ENCODE measurements at regions not wholly inside any gene's neighbourhood (a gene's known extent, or its start where the extent isn't known, plus 50 kb on each side); places are given as distances from the start of the nearest gene placed in this dataset.

GRCh38 chr3:139824864-139825263 lies 110.1 kb upstream of the CLSTN2 start:
- H3K4me3 ChIP-seq (ENCODE audit: control insufficient read depth, low read depth, low read length) = no peak overlapping the region
- no peak for TF ChIP-seq CTCF (conservative IDR thresholded peaks at IDR 0.05; ENCODE audit: control insufficient read depth, insufficient read depth, low read depth, low read length)
- no peak for DNase-seq (ENCODE audit: low read depth)

DNA sequence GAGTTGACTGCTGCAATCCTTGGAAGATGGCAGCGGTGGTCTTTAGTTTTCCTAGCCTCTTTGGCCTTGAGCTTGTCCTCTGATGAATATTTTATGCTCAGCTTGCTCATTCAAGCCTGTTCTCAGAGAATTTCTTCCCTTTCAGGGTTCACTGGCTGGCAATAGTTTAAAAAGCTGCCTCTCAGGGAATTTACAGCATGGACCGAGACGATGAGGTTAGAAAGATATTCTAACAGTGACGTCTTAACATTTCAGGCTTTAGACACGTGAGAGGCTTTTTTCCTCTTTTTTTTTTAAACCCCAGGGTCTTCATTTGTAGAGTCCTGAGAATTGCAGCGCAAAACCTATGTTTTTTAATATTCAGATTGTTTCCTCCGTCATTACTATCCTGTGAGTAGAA lies 120.3 kb upstream of the CLSTN2 start:
- no peak overlapping the region for H3K4me3 ChIP-seq (ENCODE audit: control insufficient read depth, low read depth, low read length)
- no peak for TF ChIP-seq CTCF (conservative IDR thresholded peaks at IDR 0.05; ENCODE audit: control insufficient read depth, insufficient read depth, low read depth, low read length)
- no peak for DNase-seq (ENCODE audit: low read depth)

DNA sequence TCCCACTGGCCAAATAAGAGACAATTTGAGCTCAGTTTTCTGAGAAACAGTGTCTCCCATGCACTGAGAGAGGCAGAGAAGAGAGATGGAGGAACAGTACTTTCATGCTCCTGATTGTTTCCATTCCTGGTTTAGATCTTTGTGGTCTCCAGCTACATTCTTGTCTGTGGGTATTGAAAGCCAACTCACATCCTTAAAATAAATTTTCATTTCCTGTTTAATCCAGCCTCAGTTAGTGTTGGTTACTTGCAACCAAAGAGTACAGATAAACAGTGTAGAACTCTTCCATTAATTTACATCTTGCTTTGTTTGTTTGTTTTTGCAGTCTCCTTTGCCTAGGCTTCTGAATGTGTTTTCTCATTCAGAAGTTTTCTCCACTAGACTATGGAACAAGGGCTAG lies 123.7 kb upstream of the CLSTN2 start:
- TF ChIP-seq CTCF (conservative IDR thresholded peaks at IDR 0.05; ENCODE audit: control insufficient read depth, insufficient read depth, low read depth, low read length) = no peak
- no peak for DNase-seq (ENCODE audit: low read depth)
- H3K4me3 ChIP-seq (ENCODE audit: control insufficient read depth, low read depth, low read length) = no peak overlapping the region

DNA sequence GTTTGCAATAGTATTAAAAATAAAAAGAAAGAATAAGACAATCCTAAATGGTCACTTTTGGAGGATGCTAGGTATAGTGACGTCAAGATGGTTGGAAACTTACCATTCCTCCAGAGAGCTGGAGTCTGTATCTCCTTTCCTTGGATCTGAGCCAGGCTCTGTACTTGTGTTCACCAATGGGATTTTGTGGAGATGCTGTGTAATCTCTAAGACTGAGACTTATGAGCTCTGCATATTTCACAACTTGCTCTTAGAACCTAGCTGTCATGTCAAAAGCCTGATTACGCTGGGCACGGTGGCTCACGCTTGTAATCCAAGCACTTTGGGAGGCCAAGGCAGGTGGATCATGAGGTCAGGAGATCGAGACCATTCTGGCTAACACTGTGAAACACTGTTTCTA lies 126.8 kb upstream of the CLSTN2 start:
- H3K4me3 ChIP-seq (ENCODE audit: control insufficient read depth, low read depth, low read length) = no peak overlapping the region
- no peak for DNase-seq (ENCODE audit: low read depth)

DNA sequence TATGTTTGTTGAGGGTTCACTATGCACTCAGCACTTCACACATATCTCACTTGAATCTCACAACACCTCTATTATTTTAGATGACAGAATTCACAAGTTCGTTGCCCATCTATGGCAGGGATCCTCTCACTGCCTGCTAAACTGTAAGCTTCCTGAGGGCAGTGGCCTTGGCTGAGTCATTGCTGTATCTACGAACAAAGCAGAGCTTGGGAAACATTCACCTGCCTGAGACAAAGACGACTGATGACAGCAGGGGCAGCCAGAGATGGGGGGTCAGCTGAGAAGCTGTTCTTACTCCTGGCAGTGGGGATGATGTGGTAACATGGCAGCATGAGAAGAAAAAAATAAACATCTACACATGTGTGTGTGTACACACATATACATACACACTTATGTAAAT lies 125.5 kb upstream of the NMNAT3 start:
- TF ChIP-seq CTCF (conservative IDR thresholded peaks at IDR 0.05; ENCODE audit: control insufficient read depth, insufficient read depth, low read depth, low read length) = no peak
- H3K4me3 ChIP-seq (ENCODE audit: control insufficient read depth, low read depth, low read length) = no peak overlapping the region
- DNase-seq (ENCODE audit: low read depth) = no peak

More for the DNA sequence above, 126.8 kb upstream of the CLSTN2 start:
- TF ChIP-seq CTCF (conservative IDR thresholded peaks at IDR 0.05; ENCODE audit: control insufficient read depth, insufficient read depth, low read depth, low read length) = no peak

GRCh38 chr3:139797724-139798343 lies 120.1 kb upstream of the NMNAT3 start:
- peak; percentile 28 for DNase-seq (ENCODE audit: low read depth)
- no peak overlapping the region for H3K4me3 ChIP-seq (ENCODE audit: control insufficient read depth, low read depth, low read length)
- TF ChIP-seq CTCF (conservative IDR thresholded peaks at IDR 0.05; ENCODE audit: control insufficient read depth, insufficient read depth, low read depth, low read length) = no peak
